ENCODE measurements at regions not wholly inside any gene's neighbourhood (a gene's known extent, or its start where the extent isn't known, plus 50 kb on each side); places are given as distances from the start of the nearest gene placed in this dataset.

DNA sequence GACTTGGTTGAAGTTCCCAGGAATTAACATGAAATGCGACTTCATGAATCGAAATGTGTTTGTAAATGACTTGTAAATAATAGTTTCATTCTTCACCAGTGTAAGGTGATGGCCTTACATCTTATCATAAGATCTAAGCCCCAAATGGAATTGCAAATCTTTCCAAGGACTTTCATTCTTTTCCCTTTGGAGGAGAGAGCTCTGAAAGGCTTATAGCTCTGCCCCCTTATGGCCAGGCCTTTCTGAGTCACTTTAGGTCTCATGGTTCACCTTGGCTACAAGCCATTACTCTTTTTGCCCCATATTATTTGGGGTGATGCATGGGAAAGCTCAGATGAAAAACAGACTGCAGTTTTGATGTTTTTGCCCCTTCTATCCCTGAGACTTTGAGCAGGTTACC is 209.1 kb upstream of the BMP2 start:
- no peaks in the 10 kb centered on the region for H3K9me3 ChIP-seq (ENCODE audit: insufficient read depth, low read depth, low read length)
- no peak overlapping the region for H3K4me3 ChIP-seq (ENCODE audit: low read length)
- WGBS = 82% methylated on average over 2 of the region's 2 CpGs
- no peak overlapping the region for H3K27ac ChIP-seq (ENCODE audit: low read depth, low read length)
- H3K36me3 ChIP-seq (ENCODE audit: insufficient read depth, low read length) = no peaks in the 10 kb centered on the region
- H3K9ac ChIP-seq (ENCODE audit: low read depth, low read length) = no peak overlapping the region
- H3K4me1 ChIP-seq (ENCODE audit: insufficient read depth, low read length) = no peaks in the 10 kb centered on the region
- no peaks in the 10 kb centered on the region for H3K27me3 ChIP-seq (ENCODE audit: insufficient read depth, low read length)

DNA sequence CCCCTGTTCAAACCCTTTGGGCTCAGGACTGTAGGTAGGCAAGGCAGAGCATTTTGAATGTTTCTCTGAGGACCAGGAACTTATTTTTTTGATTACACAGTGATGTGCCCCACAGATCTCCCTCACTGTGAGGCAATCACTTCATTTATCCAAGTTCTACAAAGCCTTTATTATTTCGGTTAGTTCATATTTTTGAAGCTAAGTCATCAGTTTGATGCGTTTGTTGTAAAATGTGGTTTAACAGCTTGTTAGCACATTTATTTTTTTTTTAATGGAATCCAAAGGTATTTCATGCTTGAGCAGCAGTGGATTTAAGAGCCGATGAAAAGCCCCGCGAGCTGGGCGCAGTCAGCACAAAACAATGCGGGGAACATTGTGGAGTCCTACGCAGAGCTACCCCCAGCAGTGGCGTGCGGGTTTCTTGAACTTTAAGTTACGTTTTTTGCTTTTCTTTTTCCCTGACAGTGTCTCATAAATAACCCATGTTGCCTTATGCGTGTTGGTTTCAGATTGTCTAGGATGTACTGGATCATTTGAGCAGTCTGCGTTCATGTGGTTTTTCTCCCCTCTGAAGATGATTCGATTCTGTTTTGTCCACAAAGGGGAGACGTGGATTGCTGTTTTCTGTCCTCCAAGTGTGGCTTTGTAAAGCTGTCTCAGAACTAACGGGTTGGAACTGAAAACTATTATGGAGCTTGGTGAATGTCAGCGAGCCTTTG is 233.6 kb upstream of the BMP2 start:
- Histone ChIP-seq H3K9ac (ENCODE audit: low read depth, low read length) (no peak overlapping the region), H3K36me3 (ENCODE audit: insufficient read depth, low read length) (no peaks in the 10 kb centered on the region), H3K4me3 (ENCODE audit: low read length) (no peak overlapping the region), H3K27me3 (ENCODE audit: insufficient read depth, low read length) (no peaks in the 10 kb centered on the region), H3K4me1 (ENCODE audit: insufficient read depth, low read length) (peaks cover 5% of the 10 kb centered on the region), H3K27ac (ENCODE audit: low read depth, low read length) (no peak overlapping the region), H3K9me3 (ENCODE audit: insufficient read depth, low read depth, low read length) (no peaks in the 10 kb centered on the region)
- WGBS = 92% methylated on average over 17 of the region's 17 CpGs

- Histone ChIP-seq H3K9me3 (ENCODE audit: insufficient read depth, low read depth, low read length) (no peaks in the 10 kb centered on the region), H3K27me3 (ENCODE audit: insufficient read depth, low read length) (no peaks in the 10 kb centered on the region), H3K9ac (ENCODE audit: low read depth, low read length) (no peak overlapping the region), H3K27ac (ENCODE audit: low read depth, low read length) (no peak overlapping the region), H3K36me3 (ENCODE audit: insufficient read depth, low read length) (no peaks in the 10 kb centered on the region), H3K4me1 (ENCODE audit: insufficient read depth, low read length) (peaks cover 5% of the 10 kb centered on the region), H3K4me3 (ENCODE audit: low read length) (no peak overlapping the region)
- 91% methylated on average over 2 of the region's 2 CpGs for WGBS
Observed at GRCh38 chr20:6533351-6533750, 234.1 kb upstream of the BMP2 start.

- no peaks in the 10 kb centered on the region for H3K9me3 ChIP-seq (ENCODE audit: insufficient read depth, low read depth, low read length)
- H3K4me1 ChIP-seq (ENCODE audit: insufficient read depth, low read length) = peaks cover 5% of the 10 kb centered on the region
- no peaks in the 10 kb centered on the region for H3K27me3 ChIP-seq (ENCODE audit: insufficient read depth, low read length)
- H3K27ac ChIP-seq (ENCODE audit: low read depth, low read length) = no peak overlapping the region
- 89% methylated on average over 2 of the region's 3 CpGs for WGBS
- no peaks in the 10 kb centered on the region for H3K36me3 ChIP-seq (ENCODE audit: insufficient read depth, low read length)
- H3K4me3 ChIP-seq (ENCODE audit: low read length) = no peak overlapping the region
- no peak overlapping the region for H3K9ac ChIP-seq (ENCODE audit: low read depth, low read length)
Observed at GRCh38 chr20:6530779-6531315, 236.6 kb upstream of the BMP2 start.

DNA sequence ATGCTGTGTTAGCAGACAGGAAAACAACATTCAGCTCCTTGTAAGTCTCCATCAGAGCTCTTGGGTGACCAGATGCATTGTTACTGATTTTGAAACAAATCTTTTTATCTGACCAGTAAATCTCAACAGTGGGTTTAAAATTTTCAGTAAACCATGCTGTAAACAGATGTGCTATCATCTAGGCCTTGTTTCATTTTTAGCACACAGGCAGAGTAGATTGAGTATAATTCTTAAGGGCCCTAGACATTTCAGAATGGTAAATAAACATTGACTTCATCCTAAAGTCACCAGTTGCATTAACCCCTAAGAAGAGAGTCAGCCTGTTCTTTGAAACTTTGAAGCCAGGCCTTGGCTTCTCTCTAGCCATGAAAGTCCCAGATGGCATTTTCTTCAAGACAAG is 237.2 kb upstream of the BMP2 start:
- H3K27me3 ChIP-seq (ENCODE audit: insufficient read depth, low read length) = no peaks in the 10 kb centered on the region
- no peaks in the 10 kb centered on the region for H3K36me3 ChIP-seq (ENCODE audit: insufficient read depth, low read length)

GRCh38 chr20:6525447-6526303 is 241.8 kb upstream of the BMP2 start:
- 80% methylated on average over 6 of the region's 6 CpGs for WGBS
- Histone ChIP-seq H3K4me3 (ENCODE audit: low read length) (no peak overlapping the region), H3K27ac (ENCODE audit: low read depth, low read length) (no peak overlapping the region), H3K27me3 (ENCODE audit: insufficient read depth, low read length) (no peaks in the 10 kb centered on the region), H3K9me3 (ENCODE audit: insufficient read depth, low read depth, low read length) (no peaks in the 10 kb centered on the region), H3K36me3 (ENCODE audit: insufficient read depth, low read length) (no peaks in the 10 kb centered on the region), H3K9ac (ENCODE audit: low read depth, low read length) (no peak overlapping the region), H3K4me1 (ENCODE audit: insufficient read depth, low read length) (no peaks in the 10 kb centered on the region)

More for the DNA sequence above, 237.2 kb upstream of the BMP2 start:
- H3K4me3 ChIP-seq (ENCODE audit: low read length) = no peak overlapping the region
- H3K4me1 ChIP-seq (ENCODE audit: insufficient read depth, low read length) = peaks cover 4% of the 10 kb centered on the region
- H3K9me3 ChIP-seq (ENCODE audit: insufficient read depth, low read depth, low read length) = no peaks in the 10 kb centered on the region
- H3K27ac ChIP-seq (ENCODE audit: low read depth, low read length) = no peak overlapping the region
- no peak overlapping the region for H3K9ac ChIP-seq (ENCODE audit: low read depth, low read length)

GRCh38 chr20:6524305-6524704 is 243.2 kb upstream of the BMP2 start:
- H3K4me1 ChIP-seq (ENCODE audit: insufficient read depth, low read length) = no peaks in the 10 kb centered on the region
- no peak overlapping the region for H3K27ac ChIP-seq (ENCODE audit: low read depth, low read length)
- no peak overlapping the region for H3K9ac ChIP-seq (ENCODE audit: low read depth, low read length)
- H3K27me3 ChIP-seq (ENCODE audit: insufficient read depth, low read length) = no peaks in the 10 kb centered on the region
- WGBS = no CpG with 5 or more reads among the region's 3 CpGs
- no peaks in the 10 kb centered on the region for H3K9me3 ChIP-seq (ENCODE audit: insufficient read depth, low read depth, low read length)
- H3K36me3 ChIP-seq (ENCODE audit: insufficient read depth, low read length) = no peaks in the 10 kb centered on the region
- no peak overlapping the region for H3K4me3 ChIP-seq (ENCODE audit: low read length)

DNA sequence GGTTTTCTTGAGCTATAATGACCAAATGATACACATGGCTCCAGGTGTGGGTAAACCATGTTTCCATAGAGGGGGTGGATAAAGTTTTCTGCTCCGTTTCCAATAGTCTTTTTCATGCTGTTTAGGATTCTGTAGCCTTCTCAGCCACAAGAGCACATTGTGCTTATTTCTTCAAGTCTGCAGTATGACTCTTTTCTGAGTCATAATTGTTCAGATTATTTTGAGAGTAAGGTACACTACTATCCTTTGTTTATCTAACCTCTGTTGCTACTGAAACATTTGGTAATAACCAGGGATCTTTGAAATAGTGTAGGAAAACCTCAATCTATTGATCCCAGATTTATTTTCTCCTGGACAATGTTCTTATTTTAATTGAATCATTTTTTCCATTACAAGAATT is 247.9 kb upstream of the BMP2 start:
- H3K4me1 ChIP-seq (ENCODE audit: insufficient read depth, low read length) = no peaks in the 10 kb centered on the region
- H3K27me3 ChIP-seq (ENCODE audit: insufficient read depth, low read length) = no peaks in the 10 kb centered on the region
- 59% methylated on average over 1 of the region's 1 CpG for WGBS
- H3K9me3 ChIP-seq (ENCODE audit: insufficient read depth, low read depth, low read length) = no peaks in the 10 kb centered on the region
- no peak overlapping the region for H3K4me3 ChIP-seq (ENCODE audit: low read length)
- no peak overlapping the region for H3K9ac ChIP-seq (ENCODE audit: low read depth, low read length)
- no peaks in the 10 kb centered on the region for H3K36me3 ChIP-seq (ENCODE audit: insufficient read depth, low read length)
- no peak overlapping the region for H3K27ac ChIP-seq (ENCODE audit: low read depth, low read length)

DNA sequence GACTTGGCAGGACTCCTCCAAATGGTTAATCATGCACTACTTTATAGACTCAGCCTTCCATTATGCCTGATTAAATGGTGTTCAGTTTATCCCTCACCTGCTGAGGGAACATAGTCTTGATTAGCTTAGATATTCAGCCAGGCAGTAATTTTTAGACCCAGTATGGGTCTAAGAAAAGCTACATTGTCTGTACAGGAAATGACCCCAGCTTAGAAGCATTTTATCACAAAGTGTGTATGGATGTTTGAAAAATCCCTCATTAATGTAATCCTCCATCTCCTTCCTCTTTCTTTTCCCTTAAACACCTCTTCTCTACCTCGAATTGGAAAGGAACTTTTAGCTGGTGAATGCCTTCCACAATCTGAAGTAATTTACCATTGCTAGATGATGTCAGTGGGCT is 252.2 kb upstream of the BMP2 start:
- no peaks in the 10 kb centered on the region for H3K36me3 ChIP-seq (ENCODE audit: insufficient read depth, low read length)
- H3K9ac ChIP-seq (ENCODE audit: low read depth, low read length) = no peak overlapping the region
- H3K4me1 ChIP-seq (ENCODE audit: insufficient read depth, low read length) = no peaks in the 10 kb centered on the region
- 100% methylated on average over 1 of the region's 1 CpG for WGBS
- H3K4me3 ChIP-seq (ENCODE audit: low read length) = no peak overlapping the region
- no peaks in the 10 kb centered on the region for H3K9me3 ChIP-seq (ENCODE audit: insufficient read depth, low read depth, low read length)
- H3K27me3 ChIP-seq (ENCODE audit: insufficient read depth, low read length) = no peaks in the 10 kb centered on the region
- no peak overlapping the region for H3K27ac ChIP-seq (ENCODE audit: low read depth, low read length)

GRCh38 chr20:6513599-6513998 is 253.9 kb upstream of the BMP2 start:
- H3K4me1 ChIP-seq (ENCODE audit: insufficient read depth, low read length) = no peaks in the 10 kb centered on the region
- H3K9ac ChIP-seq (ENCODE audit: low read depth, low read length) = no peak overlapping the region
- no peak overlapping the region for H3K27ac ChIP-seq (ENCODE audit: low read depth, low read length)
- WGBS = 88% methylated on average over 6 of the region's 6 CpGs
- H3K4me3 ChIP-seq (ENCODE audit: low read length) = no peak overlapping the region
- no peaks in the 10 kb centered on the region for H3K9me3 ChIP-seq (ENCODE audit: insufficient read depth, low read depth, low read length)
- no peaks in the 10 kb centered on the region for H3K27me3 ChIP-seq (ENCODE audit: insufficient read depth, low read length)
- no peaks in the 10 kb centered on the region for H3K36me3 ChIP-seq (ENCODE audit: insufficient read depth, low read length)

GRCh38 chr20:6509374-6509773 is 258.1 kb upstream of the BMP2 start:
- H3K4me1 ChIP-seq (ENCODE audit: insufficient read depth, low read length) = no peaks in the 10 kb centered on the region
- H3K9ac ChIP-seq (ENCODE audit: low read depth, low read length) = no peak overlapping the region
- H3K4me3 ChIP-seq (ENCODE audit: low read length) = no peak overlapping the region
- H3K27ac ChIP-seq (ENCODE audit: low read depth, low read length) = no peak overlapping the region
- no peaks in the 10 kb centered on the region for H3K9me3 ChIP-seq (ENCODE audit: insufficient read depth, low read depth, low read length)
- 93% methylated on average over 1 of the region's 1 CpG for WGBS
- no peaks in the 10 kb centered on the region for H3K27me3 ChIP-seq (ENCODE audit: insufficient read depth, low read length)
- H3K36me3 ChIP-seq (ENCODE audit: insufficient read depth, low read length) = no peaks in the 10 kb centered on the region
